IMR-90 (cell line): ENCODE measurements at regions not wholly inside any gene's neighbourhood (a gene's known extent, or its start where the extent isn't known, plus 50 kb on each side); places are given as distances from the start of the nearest gene placed in this dataset.

Source experiments
- BHLHE40 ChIP-seq: fragments of 150-350 bp; IDR thresholded peaks from 2 replicates; pipeline ENCODE4 v1.6.1; 2016; ENCODE audit warnings: mild to moderate bottlenecking, low read depth, low read length
- MAZ ChIP-seq: IDR thresholded peaks from 2 replicates; pipeline ENCODE4 v1.6.1; 2012; ENCODE audit warnings: low read depth, mild to moderate bottlenecking, low read length, improper control_type of control experiment, moderate library complexity, borderline replicate concordance
- POLR2A ChIP-seq: IDR thresholded peaks from 2 replicates; pipeline ENCODE4 v1.6.1; 2012; ENCODE audit warnings: mild to moderate bottlenecking, low read depth, low read length
- RCOR1 ChIP-seq: IDR thresholded peaks from 2 replicates; pipeline ENCODE4 v1.6.1; 2012; ENCODE audit warnings: mild to moderate bottlenecking, low read length, improper control_type of control experiment; ENCODE audit not compliant: insufficient replicate concordance
- RFX5 ChIP-seq: IDR thresholded peaks from 2 replicates; pipeline ENCODE4 v1.8.0; 2012; ENCODE audit warnings: low read depth, mild to moderate bottlenecking, low read length, moderate library complexity
- TF ChIP-seq, protein P1 (sequence below): conservative IDR thresholded peaks from 2 replicates; pipeline ENCODE4 v1.5.1; 2012; ENCODE audit warnings: mild to moderate bottlenecking, low read depth, low read length, improper control_type of control experiment
- TF ChIP-seq, protein P2 (sequence below): fragments of 150-350 bp; IDR thresholded peaks from 2 replicates; pipeline ENCODE4 v1.6.1; 2017; ENCODE audit warnings: mild to moderate bottlenecking, antibody characterized with exemption, low read length, low read depth

DNA sequence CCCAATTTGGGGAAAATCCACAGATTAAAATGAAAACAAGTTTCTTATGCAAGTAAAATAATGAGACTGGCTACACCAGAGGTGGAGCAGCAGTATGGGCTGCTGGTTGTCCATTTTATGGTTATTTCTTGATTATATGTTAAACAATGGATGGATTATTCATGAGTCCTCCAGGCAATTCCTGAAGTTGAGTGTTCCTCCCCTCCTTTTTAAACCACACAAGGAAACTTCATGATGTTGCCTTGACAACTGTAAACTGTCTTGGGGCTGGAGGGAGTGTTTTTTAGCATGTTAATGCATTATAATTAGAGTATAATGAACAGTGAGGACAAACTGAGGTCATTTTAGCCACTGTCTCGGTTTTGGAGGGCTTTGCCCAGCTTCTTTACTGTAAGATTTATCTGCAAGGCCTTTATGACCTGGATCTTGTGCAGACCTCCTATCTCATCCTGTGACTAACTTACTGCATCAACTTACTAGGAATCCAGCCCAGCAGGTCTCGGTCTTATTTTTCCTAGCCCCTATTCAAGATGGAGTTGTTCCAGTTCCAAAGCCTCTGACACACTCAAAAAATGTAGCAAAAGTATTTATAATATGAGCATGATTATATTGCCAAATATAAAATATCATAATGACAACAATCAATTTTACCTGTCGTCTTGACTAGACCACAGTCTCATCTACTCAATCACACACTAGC is 534.0 kb downstream of the TMEM121 start:
- TF ChIP-seq, protein P1, sequence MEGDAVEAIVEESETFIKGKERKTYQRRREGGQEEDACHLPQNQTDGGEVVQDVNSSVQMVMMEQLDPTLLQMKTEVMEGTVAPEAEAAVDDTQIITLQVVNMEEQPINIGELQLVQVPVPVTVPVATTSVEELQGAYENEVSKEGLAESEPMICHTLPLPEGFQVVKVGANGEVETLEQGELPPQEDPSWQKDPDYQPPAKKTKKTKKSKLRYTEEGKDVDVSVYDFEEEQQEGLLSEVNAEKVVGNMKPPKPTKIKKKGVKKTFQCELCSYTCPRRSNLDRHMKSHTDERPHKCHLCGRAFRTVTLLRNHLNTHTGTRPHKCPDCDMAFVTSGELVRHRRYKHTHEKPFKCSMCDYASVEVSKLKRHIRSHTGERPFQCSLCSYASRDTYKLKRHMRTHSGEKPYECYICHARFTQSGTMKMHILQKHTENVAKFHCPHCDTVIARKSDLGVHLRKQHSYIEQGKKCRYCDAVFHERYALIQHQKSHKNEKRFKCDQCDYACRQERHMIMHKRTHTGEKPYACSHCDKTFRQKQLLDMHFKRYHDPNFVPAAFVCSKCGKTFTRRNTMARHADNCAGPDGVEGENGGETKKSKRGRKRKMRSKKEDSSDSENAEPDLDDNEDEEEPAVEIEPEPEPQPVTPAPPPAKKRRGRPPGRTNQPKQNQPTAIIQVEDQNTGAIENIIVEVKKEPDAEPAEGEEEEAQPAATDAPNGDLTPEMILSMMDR, result no peak
- TF ChIP-seq RFX5 (no peak), POLR2A (no peak), MAZ (no peak), BHLHE40 (no peak), RCOR1 (no peak)
- TF ChIP-seq, protein P2, sequence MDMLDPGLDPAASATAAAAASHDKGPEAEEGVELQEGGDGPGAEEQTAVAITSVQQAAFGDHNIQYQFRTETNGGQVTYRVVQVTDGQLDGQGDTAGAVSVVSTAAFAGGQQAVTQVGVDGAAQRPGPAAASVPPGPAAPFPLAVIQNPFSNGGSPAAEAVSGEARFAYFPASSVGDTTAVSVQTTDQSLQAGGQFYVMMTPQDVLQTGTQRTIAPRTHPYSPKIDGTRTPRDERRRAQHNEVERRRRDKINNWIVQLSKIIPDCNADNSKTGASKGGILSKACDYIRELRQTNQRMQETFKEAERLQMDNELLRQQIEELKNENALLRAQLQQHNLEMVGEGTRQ, result no peak
